HG03064 (cell line): ENCODE measurements at regions not wholly inside any gene's neighbourhood (a gene's known extent, or its start where the extent isn't known, plus 50 kb on each side); places are given as distances from the start of the nearest gene placed in this dataset.

Experiments used
- ATAC-seq: cut with Tn5 transposase; IDR thresholded peaks from one replicate; pipeline ENCODE4 v1.9.1; 2021; ENCODE audit warnings: low read depth; ENCODE audit not compliant: unreplicated experiment

DNA sequence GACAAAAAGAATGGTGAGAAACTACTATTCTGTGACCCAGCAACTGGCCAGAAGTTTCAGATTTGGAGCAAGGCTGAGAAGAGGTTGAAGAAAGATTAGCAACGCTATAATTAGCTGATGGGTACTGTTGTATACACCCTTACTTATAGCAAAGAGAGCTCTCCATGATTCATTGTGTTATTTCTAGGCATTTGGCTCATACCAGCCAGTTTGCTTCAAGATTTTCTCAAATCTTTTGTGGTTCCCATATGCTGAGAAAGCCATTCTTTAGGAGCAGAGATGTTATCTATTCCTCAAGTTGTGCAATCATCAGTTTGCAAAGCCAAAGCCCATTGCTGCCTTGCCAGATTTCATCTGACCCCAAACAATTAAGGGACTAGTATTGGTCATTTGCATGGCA lies 179.4 kb downstream of the ETS1 start:
- ATAC-seq = no peak

DNA sequence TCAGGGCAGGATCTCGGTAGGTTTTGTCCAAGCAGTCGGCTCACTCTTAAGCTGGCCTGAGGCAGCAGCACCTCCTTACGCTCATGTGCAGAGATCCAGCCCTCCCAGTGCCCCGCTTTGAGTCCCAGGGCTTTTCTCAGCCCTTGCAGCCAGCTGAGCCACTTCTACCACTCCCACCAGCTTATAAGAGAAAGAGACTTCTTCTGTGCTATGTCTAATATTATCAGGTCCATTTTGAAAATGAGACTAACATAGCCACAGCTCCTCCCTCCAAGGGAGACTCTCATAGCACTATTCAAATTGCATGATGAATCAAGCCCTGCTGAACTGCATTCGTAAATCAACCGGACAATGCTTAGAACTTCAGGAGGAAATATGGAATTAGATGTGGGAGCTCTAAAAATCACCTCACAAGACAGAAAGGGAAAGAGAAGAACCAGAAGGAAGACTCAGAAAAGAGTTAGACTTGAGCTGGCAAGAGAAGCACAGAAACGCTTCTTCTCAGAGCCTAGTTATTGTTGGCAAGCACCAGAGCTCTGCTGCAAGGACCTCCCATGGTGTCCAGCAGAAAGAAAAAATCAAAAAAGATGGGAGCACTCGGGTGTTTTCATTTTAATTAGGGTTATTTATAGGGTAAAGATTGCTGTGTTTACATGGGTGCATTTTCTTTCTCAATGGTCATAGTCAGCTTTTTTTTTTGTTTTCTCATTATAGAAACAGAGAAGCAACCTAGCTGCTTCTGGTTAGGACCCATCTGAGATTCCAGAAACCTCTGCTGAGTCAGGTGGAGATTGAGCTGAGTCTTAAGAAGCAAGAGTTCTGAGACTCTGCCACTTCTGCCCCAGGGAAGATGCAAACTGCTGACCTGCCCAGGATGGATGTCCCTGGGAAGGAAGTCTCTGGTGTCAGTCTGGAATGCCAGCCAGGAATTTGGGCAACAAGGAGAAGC lies 181.4 kb downstream of the ETS1 start:
- no peak for ATAC-seq

DNA sequence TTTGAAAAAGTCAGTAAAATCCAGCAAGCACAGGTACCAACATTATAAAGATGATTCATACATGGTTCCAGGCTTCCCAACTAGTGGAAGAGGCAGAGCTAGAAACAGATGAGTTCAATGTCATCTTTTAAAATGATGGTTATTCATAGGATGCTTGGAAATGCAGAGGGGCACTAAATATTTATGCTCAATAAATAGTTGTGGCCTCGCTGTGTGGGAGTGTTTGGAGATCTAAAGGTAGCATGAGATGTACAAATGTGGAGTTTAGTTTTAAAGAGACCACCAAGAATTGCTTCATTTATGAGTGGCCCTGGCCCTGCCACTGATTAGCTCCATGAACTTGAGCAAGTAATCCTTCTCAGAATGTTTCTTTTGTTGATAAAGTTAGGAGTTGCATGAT lies 182.2 kb downstream of the ETS1 start:
- no peak for ATAC-seq

DNA sequence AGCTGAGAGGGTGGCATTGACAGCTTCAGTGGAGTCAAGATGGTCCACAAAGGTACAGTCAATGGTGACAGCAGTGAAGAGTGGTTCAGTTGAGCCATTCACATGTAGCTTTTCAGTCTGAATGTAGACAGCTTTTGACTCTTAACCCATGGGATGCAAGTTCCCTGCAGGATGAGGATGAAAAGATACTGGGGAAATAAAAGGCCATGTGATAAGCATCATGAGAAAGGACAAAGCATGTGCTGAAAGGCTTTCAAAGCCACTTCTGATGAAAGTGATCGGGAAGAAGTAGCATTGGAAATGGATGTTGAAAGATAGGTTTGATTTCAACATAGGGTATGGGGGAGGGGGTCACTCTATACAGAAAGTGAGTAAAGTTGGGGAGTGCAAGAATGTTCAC lies 182.9 kb downstream of the ETS1 start:
- ATAC-seq = no peak

DNA sequence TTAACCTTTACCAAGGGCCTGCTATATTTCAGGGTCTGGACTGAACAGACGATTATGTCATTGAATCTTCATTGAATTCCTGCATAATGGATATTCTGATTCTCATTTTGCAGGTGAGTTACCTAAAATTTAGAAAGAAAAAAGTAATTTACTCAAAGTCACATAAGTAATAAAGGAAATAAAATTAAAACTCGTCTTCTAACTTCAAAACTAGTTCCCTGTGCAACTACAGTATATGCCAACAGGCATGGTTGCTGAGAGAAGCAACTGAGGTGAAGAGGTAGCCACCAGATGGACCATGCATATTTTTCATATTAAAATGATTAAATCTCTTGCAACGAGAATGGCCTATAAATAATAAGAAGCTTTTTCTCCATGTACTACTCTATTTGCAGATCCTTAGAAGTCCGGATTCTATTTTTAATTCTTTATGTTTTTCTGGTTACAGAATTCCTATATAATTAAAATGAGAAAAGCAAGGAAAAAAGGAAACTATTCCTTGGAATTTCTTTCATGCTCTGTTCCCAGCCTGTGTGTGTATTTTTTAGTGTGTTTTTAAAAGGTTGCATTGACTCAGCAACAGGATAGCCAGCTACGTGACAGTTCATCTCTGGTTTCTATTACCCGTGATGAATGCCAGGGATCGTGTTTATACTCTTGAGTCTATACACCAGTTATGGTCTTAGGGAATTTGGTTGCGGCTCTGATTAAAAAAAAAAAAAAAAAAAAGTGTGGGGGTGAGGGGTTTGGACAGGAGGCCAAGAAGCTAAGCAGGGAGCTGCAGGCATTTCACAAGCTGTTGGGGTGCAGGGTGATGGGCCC lies 186.8 kb downstream of the ETS1 start:
- ATAC-seq = no peak

DNA sequence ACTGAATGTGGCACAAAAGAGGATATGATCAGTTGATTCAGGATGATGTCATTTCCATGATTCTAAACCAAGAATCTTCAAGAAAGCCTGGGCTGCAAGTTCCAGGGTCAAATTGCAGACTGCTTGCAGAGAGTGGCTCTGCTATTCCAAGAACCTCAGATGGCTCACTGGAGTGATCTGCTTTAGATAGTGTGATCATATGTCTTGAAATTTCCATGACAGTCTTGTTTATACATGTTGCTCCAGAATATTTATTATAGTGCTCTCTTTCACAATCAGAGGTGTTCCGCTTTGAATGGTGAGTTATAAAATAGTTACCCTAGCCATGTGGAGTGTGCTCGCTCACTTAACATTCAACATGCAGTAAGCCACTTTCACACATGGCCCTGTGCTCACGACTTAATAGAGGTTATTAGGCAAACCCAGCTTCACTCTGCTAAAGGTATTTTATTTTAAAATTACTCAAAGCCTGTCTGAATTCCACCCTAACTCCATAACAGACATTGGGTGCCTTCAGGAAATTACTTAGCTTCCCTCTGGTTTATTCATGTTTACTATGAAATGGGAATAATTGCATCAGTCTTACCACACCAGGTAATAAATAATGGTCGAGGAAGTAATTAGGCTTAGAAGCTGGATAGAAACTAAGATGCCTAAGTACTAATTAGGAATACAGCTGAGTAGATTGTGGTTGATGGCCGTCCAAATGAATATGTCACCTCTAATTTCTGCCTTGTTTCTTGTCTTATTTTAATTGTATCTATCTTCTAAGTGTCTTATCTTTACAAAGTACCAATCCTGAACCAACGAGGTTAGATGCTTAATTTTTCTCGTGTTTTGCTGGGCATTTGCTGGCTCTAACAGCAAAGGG lies 187.9 kb downstream of the ETS1 start:
- ATAC-seq = no peak

DNA sequence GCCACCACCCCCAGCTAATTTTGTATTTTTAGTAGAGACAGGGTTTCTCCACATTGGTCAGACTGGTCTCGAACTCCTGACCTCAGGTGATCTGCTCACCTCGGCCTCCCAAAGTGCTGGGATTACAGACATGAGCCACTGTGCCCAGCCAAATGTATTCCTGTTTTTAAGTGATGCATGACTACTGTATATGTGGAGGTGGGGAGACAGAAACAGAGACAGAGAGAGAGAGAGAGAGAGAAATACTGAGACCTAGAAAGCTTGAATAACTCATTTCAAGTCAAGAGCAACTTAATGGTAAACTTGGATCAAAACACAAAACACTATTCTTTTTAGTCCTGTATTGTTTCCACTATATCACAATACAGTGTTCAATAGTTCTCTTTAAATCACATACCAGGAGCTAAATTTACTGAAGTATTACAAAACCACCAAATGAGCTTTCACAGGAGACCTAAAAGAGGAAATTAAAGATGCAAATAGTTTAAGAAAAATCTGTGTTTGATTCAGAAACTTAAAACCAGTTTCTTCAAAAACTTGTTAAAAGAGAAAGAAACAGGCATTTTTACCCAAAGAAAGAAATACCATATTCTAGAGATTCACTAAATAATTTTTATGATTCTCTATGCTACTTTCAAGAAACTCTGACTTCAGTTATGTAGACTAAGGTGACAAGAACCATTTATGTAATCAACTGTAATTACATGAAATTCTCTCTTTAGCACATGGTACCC lies 188.7 kb downstream of the ETS1 start:
- no peak for ATAC-seq

DNA sequence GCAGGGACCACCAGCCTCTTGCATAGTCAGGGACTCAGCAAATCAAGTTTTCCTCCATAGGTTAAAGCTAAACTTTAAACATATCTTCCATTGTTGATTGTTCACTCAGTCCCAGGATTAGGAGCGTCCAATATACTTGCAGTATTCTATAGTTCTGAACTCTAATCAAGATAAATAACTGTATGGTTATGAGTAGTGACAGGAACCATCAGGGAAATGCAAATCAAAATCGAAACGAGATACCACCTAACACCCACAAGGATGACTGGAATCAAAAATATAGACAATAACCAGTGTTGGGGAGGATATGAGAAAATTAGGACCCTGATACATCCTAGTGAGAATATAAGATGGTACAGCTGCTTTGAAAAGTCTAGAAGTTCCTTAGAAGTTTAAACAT lies 190.0 kb downstream of the ETS1 start:
- no peak for ATAC-seq

DNA sequence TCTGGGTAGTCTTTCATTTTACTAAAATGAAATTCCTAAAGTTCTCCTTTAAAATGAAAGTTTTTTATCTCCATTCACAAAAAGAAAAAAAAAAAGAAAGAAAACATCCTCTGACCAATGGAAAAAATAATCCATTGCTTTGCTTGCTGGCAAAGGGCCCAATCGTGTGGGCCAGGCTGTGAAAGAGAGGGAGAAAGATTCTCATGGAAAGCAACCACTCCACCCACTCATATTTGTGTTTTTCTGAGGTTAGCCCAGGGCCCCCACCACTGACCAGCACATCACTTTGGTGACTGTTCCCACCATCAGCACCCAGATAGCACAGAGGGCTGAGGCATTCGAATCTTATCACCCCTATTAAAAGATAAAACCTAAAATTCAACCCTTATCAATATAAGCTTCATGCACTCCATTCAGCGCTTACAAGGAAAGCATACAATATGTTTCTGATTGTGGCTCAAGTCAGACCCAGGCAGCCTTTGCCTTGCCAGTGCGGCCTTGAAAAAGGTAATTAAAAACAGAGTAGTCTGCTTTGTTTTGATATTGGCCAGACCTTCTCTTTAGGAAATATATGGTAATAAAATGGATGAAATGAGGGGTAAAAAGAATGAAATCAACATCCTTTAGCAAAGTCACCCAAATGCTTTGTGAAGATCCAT lies 192.8 kb downstream of the ETS1 start:
- no peak for ATAC-seq

DNA sequence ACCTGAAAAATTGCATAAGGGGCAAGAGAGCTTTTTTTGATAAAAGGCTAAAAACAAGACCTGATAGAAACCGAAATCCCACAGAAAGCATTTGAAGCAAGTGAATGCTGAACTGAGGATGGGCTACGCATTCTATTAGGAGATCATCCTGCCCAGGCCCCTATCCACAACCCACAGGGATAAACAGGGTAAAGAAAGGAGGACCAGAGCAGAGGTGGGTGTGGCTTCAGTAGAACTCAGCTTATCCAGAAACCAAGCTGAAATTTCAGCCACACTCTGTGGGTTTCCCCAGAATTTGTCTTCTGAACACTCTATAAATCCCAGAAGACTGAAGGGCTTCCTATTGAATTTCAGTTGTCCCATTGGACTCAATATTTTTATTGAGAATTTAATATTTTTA lies 195.1 kb downstream of the ETS1 start:
- ATAC-seq = no peak

DNA sequence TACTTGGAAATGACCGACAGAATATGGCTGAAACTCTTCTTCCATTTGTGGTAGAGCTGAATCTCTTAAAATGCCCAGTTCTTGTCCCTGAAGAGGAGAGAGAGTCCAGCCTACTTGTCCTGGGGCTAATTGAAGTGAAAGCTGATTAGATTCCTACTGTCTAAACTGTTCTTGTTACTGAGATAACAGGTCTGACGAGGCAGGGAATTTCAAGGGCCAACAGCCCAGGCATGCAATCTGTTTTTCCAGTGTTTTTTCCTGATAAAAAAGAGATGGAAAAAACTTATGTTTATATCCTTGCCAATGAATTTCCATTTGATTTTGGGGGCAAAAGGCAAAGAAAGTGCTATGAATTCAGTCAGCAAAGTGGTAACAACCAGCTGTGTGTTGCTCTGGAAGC lies 195.5 kb downstream of the ETS1 start:
- no peak for ATAC-seq

DNA sequence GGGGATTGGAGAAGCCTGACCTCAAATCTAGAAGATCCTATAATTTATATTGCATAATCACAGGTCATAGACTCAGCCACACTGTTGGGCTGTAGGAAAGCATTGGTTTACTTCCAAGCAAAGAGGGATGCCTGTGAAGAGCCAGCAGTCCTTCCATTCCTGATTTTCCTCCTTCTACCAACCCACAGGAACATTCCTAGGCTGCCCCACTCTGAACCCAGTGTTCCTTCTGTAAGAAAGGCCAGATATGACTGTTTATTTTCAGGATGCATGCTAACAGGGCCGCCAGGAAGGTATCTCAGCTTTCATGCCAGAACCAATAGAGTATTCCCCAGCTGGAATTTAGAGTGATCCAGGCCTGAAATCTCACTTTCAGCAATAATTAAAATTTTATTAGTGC lies 197.1 kb downstream of the ETS1 start:
- no peak for ATAC-seq

DNA sequence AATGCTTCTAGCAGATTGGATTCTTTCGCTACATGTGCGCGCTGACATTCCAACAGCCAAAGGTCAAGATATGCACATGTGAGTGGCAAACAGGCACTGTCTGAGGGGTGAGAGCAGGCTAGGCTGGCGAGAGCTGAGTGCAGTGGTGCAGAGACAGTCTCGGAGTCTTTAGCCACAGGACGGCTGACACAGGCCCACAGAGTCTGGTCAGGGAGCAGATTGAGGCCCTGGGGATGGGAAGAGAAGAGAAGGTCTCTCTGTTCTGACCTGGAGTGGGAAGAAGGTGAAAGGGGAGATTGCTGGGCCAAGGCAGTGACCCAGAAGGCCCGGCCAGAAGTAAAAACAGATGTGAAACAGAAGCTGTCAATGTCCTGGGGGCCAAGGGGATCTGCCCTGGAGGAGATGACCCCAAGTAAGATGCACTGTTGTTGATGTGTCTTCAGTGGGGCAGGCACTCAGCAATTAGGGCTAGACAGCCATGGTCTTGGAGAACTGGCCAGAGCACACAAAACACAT lies 197.8 kb downstream of the ETS1 start:
- ATAC-seq = no peak

DNA sequence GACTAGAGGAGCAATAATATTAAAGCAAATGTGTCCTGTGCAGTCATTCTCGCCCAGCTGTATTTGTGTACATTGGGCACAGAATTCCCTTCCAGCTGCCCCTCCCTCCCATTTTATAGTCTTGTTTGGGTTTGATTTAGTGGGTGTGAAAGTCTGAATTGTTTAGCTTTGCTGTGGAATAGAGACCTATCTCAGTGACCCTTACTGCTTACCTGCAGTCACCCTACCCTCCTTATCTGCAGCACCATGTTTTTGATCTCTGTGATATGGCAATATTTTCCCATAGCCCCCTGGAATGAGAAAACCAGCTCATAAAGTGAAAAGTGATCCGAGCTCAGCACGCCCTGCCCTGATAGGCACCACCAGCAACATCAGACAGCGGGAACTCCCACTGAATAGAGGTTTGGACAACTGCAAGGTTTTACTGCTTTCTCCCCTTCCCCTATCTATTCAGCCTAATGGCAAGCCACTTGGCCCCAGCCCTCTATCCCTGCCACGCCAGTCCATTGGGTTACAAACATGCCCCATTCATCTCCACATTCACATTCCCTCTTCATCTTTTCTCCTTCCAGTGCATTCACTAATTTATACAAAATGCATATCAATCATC lies 199.0 kb downstream of the ETS1 start:
- no peak for ATAC-seq

DNA sequence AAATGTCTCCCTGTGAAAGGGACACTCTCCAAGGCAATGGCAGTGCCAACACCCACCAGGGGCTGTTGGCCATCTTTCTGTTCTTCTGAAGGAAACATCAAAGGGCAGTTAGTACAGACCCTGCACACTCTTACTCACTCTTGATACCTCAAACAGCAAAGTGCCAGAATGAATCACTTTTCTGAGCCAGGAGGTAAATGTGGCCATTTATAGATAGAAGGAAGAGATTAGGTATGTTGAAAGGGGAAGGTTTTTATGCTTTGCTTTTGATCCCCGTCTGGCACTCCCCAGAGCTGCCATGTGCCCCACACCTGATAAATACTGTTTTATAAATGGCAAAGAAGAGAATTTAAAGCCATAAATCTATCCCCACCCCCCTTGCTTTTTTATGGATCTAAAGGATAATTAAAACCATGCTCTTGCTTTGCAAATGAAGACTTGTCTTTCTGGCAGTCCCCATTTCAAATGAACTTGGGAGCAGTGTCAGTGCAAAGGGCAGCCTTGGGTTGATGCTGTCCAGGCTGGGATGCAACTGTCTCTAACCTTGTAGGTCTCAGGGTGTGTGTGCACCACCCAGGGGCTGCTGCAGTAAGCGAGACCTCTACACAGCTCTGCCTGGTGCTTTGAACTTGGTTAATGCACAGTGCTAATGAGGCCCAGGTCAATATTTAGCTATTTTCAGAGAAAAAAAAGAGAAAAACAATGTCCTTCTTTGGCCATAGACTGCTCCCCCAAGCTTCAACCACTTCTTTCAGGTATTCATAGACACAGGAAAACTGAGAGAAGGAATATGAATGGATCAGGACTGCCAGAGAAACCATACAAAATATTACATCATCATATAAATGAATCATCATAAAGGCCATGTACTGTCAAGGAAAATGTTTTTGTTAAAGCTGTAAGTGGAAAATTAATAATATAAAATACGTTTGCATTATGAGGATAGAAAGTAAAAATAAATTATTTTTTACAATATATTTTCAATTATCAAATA lies 207.5 kb downstream of the ETS1 start:
- no peak for ATAC-seq

DNA sequence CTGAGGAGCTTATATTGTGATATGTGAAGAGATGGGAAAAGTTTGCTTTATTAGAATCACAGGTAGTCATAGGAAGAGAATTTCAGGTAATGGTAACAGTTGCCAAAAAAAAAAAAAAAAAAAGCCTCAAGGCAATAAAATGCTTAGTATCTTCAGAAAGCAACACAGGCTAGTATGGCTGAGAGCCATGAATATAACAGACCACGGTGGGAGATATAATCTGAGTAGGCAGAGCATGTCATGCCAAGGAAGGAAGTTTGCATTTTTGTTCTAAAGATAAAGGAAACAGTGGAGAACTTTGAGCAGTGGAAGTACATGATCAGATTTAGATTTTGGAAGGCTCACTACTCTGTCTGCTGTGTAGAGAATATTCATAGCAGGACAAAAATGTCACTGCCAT lies 211.4 kb downstream of the ETS1 start:
- no peak for ATAC-seq

DNA sequence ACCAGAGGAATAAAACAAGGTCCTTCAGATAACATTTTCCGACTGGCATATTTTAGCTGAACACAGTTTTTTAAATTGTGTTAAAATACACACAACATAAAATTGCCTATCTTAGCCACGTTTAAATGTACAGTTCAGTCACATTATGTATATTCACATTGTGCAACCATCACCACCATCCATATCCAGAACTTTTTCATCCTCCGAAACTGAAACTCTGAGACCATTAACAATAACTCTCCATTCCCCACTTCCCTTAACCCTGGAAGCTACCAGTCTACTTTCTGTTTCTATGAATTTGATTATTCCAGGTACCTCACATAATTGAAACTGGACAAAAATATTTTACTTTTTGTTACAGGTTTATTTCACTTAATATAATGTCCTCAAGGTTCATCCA lies 213.3 kb downstream of the ETS1 start:
- ATAC-seq = no peak

DNA sequence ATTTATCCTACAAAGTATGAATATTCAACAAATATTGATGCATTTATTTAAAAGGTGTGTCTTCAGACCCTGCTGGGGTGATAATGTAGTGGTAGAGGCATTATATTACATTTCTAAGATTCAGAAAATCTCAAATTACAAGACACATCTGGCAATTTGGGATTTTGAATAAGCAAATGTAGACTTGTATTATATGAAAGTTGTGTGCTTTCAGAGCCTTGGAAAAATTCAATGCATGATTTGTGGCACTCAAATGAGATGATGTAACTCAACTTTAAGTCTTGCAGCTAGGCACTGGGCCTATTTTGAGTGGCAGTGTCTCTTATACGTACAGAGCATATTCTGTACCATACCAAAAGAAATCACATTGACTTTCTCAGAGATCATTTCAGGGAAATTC lies 214.4 kb downstream of the ETS1 start:
- ATAC-seq = no peak
